Ovary (tissue), 7 donors: ENCODE measurements at regions not wholly inside any gene's neighbourhood (a gene's known extent, or its start where the extent isn't known, plus 50 kb on each side); places are given as distances from the start of the nearest gene placed in this dataset.

Experiments used
- DNase-seq, 5 donors: peaks; one replicate each; pipeline ENCODE4 v3.0.0-alpha.2; 2019 to 2020
- H3K27ac ChIP-seq, 2 donors: fragments of 200-600 bp; one replicate each; pipeline versions ENCODE4 v1.5.1 to v1.8.0; 2019 to 2022
- H3K27me3 ChIP-seq: fragments of 200-600 bp; one replicate; pipeline ENCODE4 v1.8.0; 2022
- H3K36me3 ChIP-seq: fragments of 200-600 bp; sonication (generic); one replicate; pipeline ENCODE4 v1.5.1; 2019
- H3K4me1 ChIP-seq: one replicate; pipeline ENCODE4 v1.8.1; 2013; ENCODE audit warnings: mild to moderate bottlenecking, moderate library complexity; ENCODE audit not compliant: insufficient read depth
- H3K4me3 ChIP-seq: fragments of 200-600 bp; sonication (generic); one replicate; pipeline ENCODE4 v1.5.1; 2017
- H3K9me3 ChIP-seq, 2 donors: fragments of 200-600 bp in 1 of 2; sonication (generic) in 1 of 2; one replicate each; pipeline versions ENCODE4 v1.5.1 to v1.8.1; 2013 to 2019; ENCODE audit warnings: mild to moderate bottlenecking in 1 of 2, moderate library complexity in 1 of 2
- EP300 ChIP-seq: sonication (generic); formaldehyde crosslinking; IDR thresholded peaks from one replicate; pipeline ENCODE4 v1.6.1; 2017; ENCODE audit warnings: antibody characterized with exemption
- POLR2A ChIP-seq: fragments of 450-650 bp; IDR thresholded peaks from one replicate; pipeline ENCODE4 v1.6.1; 2017; ENCODE audit warnings: antibody characterized with exemption, mild to moderate bottlenecking, moderate library complexity
- WGBS, 3 donors: extraction: QIAGEN DNeasy Blood & Tissue Kit in 1 of 3; methylation state at CpG; one replicate each; pipeline versions ENCODE4 v1.1.5 to v1.1.7; 2013 to 2017; 5-methylcytosine and 5-hydroxymethylcytosine counted together
- intact Hi-C, 4 donors: fragments of 100-400 bp; cut with DNase I; formaldehyde crosslinking; loops; one replicate each; pipeline versions ENCODE4 v1.11.0 to v1.15.1; 2022 to 2023
- TF ChIP-seq, protein P1 (sequence below), 3 donors: fragments of 450-650 bp in 2 of 3; fragments of 200-600 bp in 1 of 3; IDR thresholded peaks; one replicate each; pipeline versions ENCODE4 v1.5.1 to v1.8.0; 2016 to 2022; ENCODE audit warnings: antibody characterized with exemption in 3 of 3, mild to moderate bottlenecking in 1 of 3
- donor health status: DM: no; HTN: no; CAD: no; lungs with moderate emphysema.
- donor health status: DM: no; HTN: no; CAD: no.
- donor health status: Bipolar disorder and iron deficiency.
- donor health status: DM: no; HTN: no; CAD: no.
- donor health status: DM: yes; HTN: yes; CAD: no.

DNA sequence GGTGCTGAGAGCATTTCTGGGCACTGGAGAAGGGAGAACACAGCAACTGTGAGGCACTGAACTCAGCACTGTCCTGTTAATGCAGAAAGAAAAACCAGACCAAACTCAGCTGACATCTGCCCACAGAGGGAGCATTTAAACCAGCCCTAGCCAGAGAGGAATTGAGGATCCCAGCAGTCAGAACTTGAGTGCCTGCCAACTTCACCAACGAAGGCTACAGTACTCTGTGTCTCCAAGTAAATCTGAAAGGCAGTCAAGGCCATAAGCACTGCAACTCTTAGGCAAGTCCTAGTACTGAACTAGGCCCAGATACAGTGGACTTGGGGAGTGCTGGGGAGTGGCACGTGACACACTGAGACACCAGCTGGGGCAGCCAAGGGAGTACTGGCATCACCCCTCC lies 176.2 kb upstream of the ZC3H15 start:
- Histone ChIP-seq H3K4me3 (no peak overlapping the region), H3K27ac (no peak overlapping the region), H3K4me1 (no peaks in the 10 kb centered on the region), H3K27me3 (no peaks in the 10 kb centered on the region), H3K36me3 (no peaks in the 10 kb centered on the region), H3K9me3 (no peaks in the 10 kb centered on the region)
- peak in 1 of 5 donors; percentile 21 for DNase-seq
- no peak for TF ChIP-seq POLR2A
- TF ChIP-seq, protein P1, sequence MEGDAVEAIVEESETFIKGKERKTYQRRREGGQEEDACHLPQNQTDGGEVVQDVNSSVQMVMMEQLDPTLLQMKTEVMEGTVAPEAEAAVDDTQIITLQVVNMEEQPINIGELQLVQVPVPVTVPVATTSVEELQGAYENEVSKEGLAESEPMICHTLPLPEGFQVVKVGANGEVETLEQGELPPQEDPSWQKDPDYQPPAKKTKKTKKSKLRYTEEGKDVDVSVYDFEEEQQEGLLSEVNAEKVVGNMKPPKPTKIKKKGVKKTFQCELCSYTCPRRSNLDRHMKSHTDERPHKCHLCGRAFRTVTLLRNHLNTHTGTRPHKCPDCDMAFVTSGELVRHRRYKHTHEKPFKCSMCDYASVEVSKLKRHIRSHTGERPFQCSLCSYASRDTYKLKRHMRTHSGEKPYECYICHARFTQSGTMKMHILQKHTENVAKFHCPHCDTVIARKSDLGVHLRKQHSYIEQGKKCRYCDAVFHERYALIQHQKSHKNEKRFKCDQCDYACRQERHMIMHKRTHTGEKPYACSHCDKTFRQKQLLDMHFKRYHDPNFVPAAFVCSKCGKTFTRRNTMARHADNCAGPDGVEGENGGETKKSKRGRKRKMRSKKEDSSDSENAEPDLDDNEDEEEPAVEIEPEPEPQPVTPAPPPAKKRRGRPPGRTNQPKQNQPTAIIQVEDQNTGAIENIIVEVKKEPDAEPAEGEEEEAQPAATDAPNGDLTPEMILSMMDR (IDR thresholded peaks at IDR 0.05) = no peak
- intact Hi-C loops = no loop called here
- 36 to 46% (median 44%) methylated on average over 2 of the region's 2 CpGs for WGBS, 3 donors

DNA sequence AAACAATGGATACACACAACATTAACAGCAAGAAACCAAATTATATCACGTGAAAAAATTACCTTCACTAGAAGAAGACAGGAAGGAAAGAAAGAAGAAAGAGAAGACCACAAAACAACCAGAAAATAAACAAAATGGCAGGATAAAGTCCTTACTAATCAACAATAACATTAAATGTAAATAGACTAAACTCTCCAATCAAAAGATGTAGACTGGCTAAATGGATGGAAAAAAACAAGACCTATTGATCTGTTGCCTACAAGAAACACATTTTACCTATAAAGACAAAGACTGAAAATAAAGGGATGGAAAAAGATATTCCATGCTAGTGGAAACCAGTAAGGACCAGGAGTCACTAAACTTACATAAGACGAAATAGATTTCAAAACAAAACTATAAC lies 167.0 kb upstream of the ZC3H15 start:
- TF ChIP-seq, protein P1 (IDR thresholded peaks at IDR 0.05) = no peak
- TF ChIP-seq EP300 (no peak), POLR2A (no peak)
- 95 to 99% (median 98%) methylated on average over 2 of the region's 2 CpGs for WGBS, 3 donors
- no peak overlapping the region for H3K4me3 ChIP-seq
- no peak overlapping the region for H3K27ac ChIP-seq
- no peaks in the 10 kb centered on the region for H3K36me3 ChIP-seq
- no peaks in the 10 kb centered on the region for H3K27me3 ChIP-seq
- DNase-seq = no peak
- H3K9me3 ChIP-seq = no peaks in the 10 kb centered on the region
- H3K4me1 ChIP-seq = no peaks in the 10 kb centered on the region
- intact Hi-C loops = no loop called here

DNA sequence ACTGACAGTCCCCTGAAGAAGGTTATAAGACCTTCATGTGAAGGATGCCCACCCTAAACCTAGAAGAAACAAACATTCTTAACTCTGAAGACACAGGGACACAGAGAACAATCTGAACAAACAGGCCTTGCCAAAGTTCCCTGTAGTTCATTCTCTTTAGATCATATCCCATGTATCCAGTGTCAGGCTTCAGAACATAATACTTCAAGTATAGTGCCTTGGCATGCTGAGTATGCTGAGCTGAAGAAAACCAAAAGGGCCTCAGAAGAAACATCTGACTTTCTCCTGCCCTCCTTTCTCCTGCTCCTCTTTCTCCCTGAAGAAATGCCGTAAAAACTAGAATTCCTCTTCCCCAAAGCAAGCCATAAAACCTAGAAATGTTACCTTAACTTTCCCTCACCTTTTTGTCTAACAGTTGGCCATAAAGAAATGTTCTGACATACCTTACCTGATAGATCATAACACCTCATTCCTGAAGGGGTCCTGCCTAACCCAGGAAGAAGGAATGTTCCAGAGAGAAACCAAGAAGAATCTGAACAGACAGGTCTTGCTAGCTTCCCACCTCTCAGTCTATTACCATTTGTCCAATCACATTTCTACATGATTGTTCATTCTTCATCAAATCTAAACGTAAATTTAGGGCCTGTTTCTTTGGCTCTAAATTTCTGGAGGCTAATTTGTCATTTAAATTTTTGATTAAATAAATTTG lies 160.1 kb upstream of the ZC3H15 start:
- Histone ChIP-seq H3K27ac (no peak overlapping the region), H3K9me3 (no peaks in the 10 kb centered on the region), H3K4me1 (peaks cover 4% of the 10 kb centered on the region), H3K36me3 (no peaks in the 10 kb centered on the region), H3K4me3 (no peak overlapping the region), H3K27me3 (no peaks in the 10 kb centered on the region)
- TF ChIP-seq EP300 (no peak), POLR2A (no peak)
- TF ChIP-seq, protein P1 (IDR thresholded peaks at IDR 0.05) = no peak
- intact Hi-C loops = no loop called here
- 90 to 97% (median 91%) methylated on average over 2 of the region's 2 CpGs for WGBS, 3 donors
- DNase-seq = no peak

DNA sequence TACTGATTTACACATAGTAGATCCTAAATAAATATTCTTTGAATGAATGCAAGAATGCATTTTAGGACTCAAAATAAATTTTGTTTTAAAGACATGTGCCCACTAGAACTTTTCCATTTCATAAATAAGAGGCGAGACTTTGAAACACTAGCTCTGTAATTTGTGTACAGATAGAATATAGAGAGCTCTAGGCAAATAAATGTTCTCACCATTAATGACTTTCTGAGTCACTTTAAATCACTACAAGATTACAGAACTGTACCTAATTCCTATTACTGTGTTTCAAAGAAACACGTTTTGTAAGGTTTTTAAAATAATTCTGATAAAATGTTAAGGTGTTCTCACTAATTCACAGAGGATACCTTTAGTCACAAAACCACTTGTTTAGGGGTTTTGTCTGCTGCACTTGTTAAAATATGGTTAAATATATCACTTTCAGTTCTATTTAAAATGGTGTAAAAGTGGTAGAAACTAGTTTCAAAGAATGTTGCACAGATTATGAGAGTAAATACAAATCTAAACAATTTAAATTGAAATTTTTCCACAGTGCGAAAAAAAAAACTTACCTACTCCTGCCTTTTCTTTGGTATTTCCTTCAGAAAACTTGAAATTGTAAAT lies 158.7 kb upstream of the ZC3H15 start:
- Histone ChIP-seq H3K36me3 (no peaks in the 10 kb centered on the region), H3K4me1 (peaks cover 4% of the 10 kb centered on the region), H3K27me3 (no peaks in the 10 kb centered on the region), H3K9me3 (no peaks in the 10 kb centered on the region), H3K4me3 (no peak overlapping the region), H3K27ac (no peak overlapping the region)
- 77 to 83% (median 80%) methylated on average over 3 of the region's 3 CpGs for WGBS, 3 donors
- intact Hi-C loops = no loop called here
- DNase-seq = no peak
- no peak for TF ChIP-seq POLR2A
- TF ChIP-seq, protein P1 (IDR thresholded peaks at IDR 0.05) = no peak
